HFFc6 (cell line): ENCODE measurements at regions not wholly inside any gene's neighbourhood (a gene's known extent, or its start where the extent isn't known, plus 50 kb on each side); places are given as distances from the start of the nearest gene placed in this dataset.

ENCODE experiments used
- DNase-seq: peaks from one replicate; pipeline ENCODE4 v3.0.0-alpha.2; 2018
- H3K27ac Mint-ChIP-seq: 2 replicates; pipeline ENCODE4 v1.8.0; 2020; ENCODE audit warnings: mild to moderate bottlenecking, mixed read lengths
- H3K27me3 Mint-ChIP-seq: 2 replicates; pipeline ENCODE4 v1.8.0; 2021; ENCODE audit warnings: mild to moderate bottlenecking, moderate library complexity, mixed read lengths; ENCODE audit not compliant: insufficient read depth
- H3K36me3 Mint-ChIP-seq: 2 replicates; pipeline ENCODE4 v1.8.0; 2021; ENCODE audit warnings: low read depth, mixed read lengths
- H3K4me1 Mint-ChIP-seq: 2 replicates; pipeline ENCODE4 v1.8.0; 2020; ENCODE audit warnings: low read depth, mixed read lengths
- H3K4me3 Mint-ChIP-seq: 2 replicates; pipeline ENCODE4 v1.8.0; 2020; ENCODE audit warnings: mild to moderate bottlenecking, moderate library complexity, mixed read lengths
- H3K9me3 Mint-ChIP-seq: 2 replicates; pipeline ENCODE4 v1.8.0; 2020; ENCODE audit warnings: mild to moderate bottlenecking, mixed read lengths
- CTCF ChIP-seq: fragments of 200-600 bp; sonication (generic); IDR thresholded peaks from 2 replicates; pipeline ENCODE4 v1.5.0; 2021; ENCODE audit warnings: antibody characterized with exemption, mild to moderate bottlenecking

- Mint-ChIP-seq H3K27ac (no peak overlapping the region), H3K4me1 (peaks cover 24% of the 10 kb centered on the region; the same call in 1 of the 2 replicates), H3K9me3 (no peaks in the 10 kb centered on the region), H3K4me3 (no peak overlapping the region), H3K27me3 (peaks cover 5% of the 10 kb centered on the region; the same call in 1 of the 2 replicates), H3K36me3 (no peaks in the 10 kb centered on the region)
- no peak for TF ChIP-seq CTCF
- no peak for DNase-seq
These were observed 267.6 kb upstream of the TBC1D5 start for GRCh38 chr3:18010001-18010400.

GRCh38 chr3:18008706-18009368, 266.4 kb upstream of the TBC1D5 start:
- TF ChIP-seq CTCF: no peak
- Mint-ChIP-seq H3K9me3 (peaks cover 11% of the 10 kb centered on the region), H3K27me3 (peaks cover 9% of the 10 kb centered on the region), H3K27ac (no peak overlapping the region), H3K36me3 (no peaks in the 10 kb centered on the region), H3K4me3 (no peak overlapping the region), H3K4me1 (peaks cover 24% of the 10 kb centered on the region; the same call in 1 of the 2 replicates)
- DNase-seq: no peak

GRCh38 chr3:18007980-18008379, 265.5 kb upstream of the TBC1D5 start:
- H3K9me3 Mint-ChIP-seq: peaks cover 11% of the 10 kb centered on the region
- DNase-seq: peak; percentile 57
- H3K4me1 Mint-ChIP-seq: peaks cover 24% of the 10 kb centered on the region; the same call in 1 of the 2 replicates
- no peak for TF ChIP-seq CTCF
- H3K27ac Mint-ChIP-seq: peak overlapping the region; percentile 43; the same call in 1 of the 2 replicates
- peak overlapping the region; percentile 14; the same call in 1 of the 2 replicates for H3K4me3 Mint-ChIP-seq
- peaks cover 9% of the 10 kb centered on the region for H3K27me3 Mint-ChIP-seq
- no peaks in the 10 kb centered on the region for H3K36me3 Mint-ChIP-seq

- Mint-ChIP-seq H3K27me3 (no peaks in the 10 kb centered on the region), H3K27ac (no peak overlapping the region)
- no peak for TF ChIP-seq CTCF
These were observed 253.3 kb upstream of the TBC1D5 start for GRCh38 chr3:17995769-17996168.

GRCh38 chr3:17994167-17994566, 251.7 kb upstream of the TBC1D5 start:
- Mint-ChIP-seq H3K27ac (no peak overlapping the region), H3K4me1 (peaks cover 8% of the 10 kb centered on the region; the same call in 1 of the 2 replicates), H3K4me3 (no peak overlapping the region), H3K9me3 (no peaks in the 10 kb centered on the region), H3K36me3 (no peaks in the 10 kb centered on the region), H3K27me3 (no peaks in the 10 kb centered on the region)
- no peak for TF ChIP-seq CTCF
- DNase-seq: no peak

More at GRCh38 chr3:17995769-17996168, 253.3 kb upstream of the TBC1D5 start:
- Mint-ChIP-seq H3K4me3 (no peak overlapping the region), H3K36me3 (no peaks in the 10 kb centered on the region), H3K4me1 (peaks cover 8% of the 10 kb centered on the region; the same call in 1 of the 2 replicates), H3K9me3 (no peaks in the 10 kb centered on the region)
- DNase-seq: no peak
